Suprapubic skin (tissue), 4 donors: ENCODE measurements at regions not wholly inside any gene's neighbourhood (a gene's known extent, or its start where the extent isn't known, plus 50 kb on each side); places are given as distances from the start of the nearest gene placed in this dataset.
"Not testable (repeated sequence)": the region's sequence is repeated elsewhere in the genome, so short reads cannot be mapped to it uniquely, and the experiment has no call there.

Experiments used
- DNase-seq, 2 donors: peaks; one replicate each; pipeline ENCODE4 v3.0.0-alpha.2; 2019; ENCODE audit warnings: low spot score in 2 of 2
- H3K27ac ChIP-seq: fragments of 200-600 bp; sonication (generic); one replicate; pipeline ENCODE4 v1.5.1; 2019
- H3K27me3 ChIP-seq: fragments of 200-600 bp; sonication (generic); one replicate; pipeline ENCODE4 v1.5.1; 2019
- H3K36me3 ChIP-seq: fragments of 200-600 bp; sonication (generic); one replicate; pipeline ENCODE4 v1.5.1; 2019
- H3K4me1 ChIP-seq: fragments of 200-600 bp; sonication (generic); one replicate; pipeline ENCODE4 v1.5.1; 2019
- H3K4me3 ChIP-seq: fragments of 200-600 bp; sonication (generic); one replicate; pipeline ENCODE4 v1.5.1; 2019; ENCODE audit warnings: mild to moderate bottlenecking
- H3K9me3 ChIP-seq: fragments of 200-600 bp; sonication (generic); one replicate; pipeline ENCODE4 v1.5.1; 2019
- EP300 ChIP-seq: sonication (generic); formaldehyde crosslinking; IDR thresholded peaks from one replicate; pipeline ENCODE4 v1.6.1; 2017; ENCODE audit warnings: antibody characterized with exemption
- POLR2A ChIP-seq, 2 donors: fragments of 450-650 bp; IDR thresholded peaks; one replicate each; pipeline ENCODE4 v1.6.1; 2017; ENCODE audit warnings: antibody characterized with exemption in 2 of 2, mild to moderate bottlenecking in 2 of 2, moderate library complexity in 2 of 2
- POLR2AphosphoS5 ChIP-seq, 3 donors: sonication (generic); formaldehyde crosslinking; IDR thresholded peaks; one replicate each; pipeline ENCODE4 v1.6.1; 2017; ENCODE audit warnings: antibody characterized with exemption in 3 of 3
- WGBS: methylation state at CpG from one replicate; pipeline ENCODE4 v1.1.5; 2018; 5-methylcytosine and 5-hydroxymethylcytosine counted together
- TF ChIP-seq, protein P1 (sequence below), 2 donors: fragments of 200-600 bp in 1 of 2; fragments of 450-650 bp in 1 of 2; sonication (generic) in 1 of 2; IDR thresholded peaks; one replicate each; pipeline ENCODE4 v1.5.1; 2016 to 2019; ENCODE audit warnings: antibody characterized with exemption in 2 of 2, mild to moderate bottlenecking in 1 of 2, moderate library complexity in 1 of 2

DNA sequence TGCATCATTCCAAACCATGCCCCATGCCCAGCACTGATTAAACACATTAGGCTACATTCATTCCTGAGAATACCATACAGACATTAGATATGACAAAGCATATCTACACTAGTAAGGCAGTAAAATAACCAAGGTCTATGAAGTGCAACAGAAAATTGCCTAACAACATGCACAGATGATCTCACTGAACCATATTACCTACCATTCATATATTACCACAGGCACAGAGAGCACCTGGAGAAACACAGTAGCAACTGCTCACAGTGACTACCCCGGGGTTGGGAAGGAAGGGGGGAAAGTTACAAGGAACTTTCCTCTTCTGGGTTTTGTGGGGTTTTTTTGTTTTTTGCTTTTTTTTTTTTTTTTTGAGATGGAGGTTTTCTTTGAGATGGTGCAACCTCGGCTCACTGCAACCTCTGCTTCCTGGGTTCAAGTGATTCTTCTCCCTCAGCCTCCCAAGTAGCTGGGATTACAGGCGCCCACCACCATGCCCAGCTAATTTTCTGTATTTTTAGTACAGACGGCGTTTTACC, 669.6 kb downstream of the UQCRFS1 start:
- no peak overlapping the region for H3K4me3 ChIP-seq
- no peaks in the 10 kb centered on the region for H3K4me1 ChIP-seq
- no peaks in the 10 kb centered on the region for H3K36me3 ChIP-seq
- H3K27ac ChIP-seq: no peak overlapping the region
- 74% methylated on average over 5 of the region's 5 CpGs for WGBS
- H3K9me3 ChIP-seq: no peaks in the 10 kb centered on the region
- no peak for DNase-seq
- no peaks in the 10 kb centered on the region for H3K27me3 ChIP-seq
- no peak for TF ChIP-seq EP300
- TF ChIP-seq POLR2AphosphoS5 (IDR thresholded peaks at IDR 0.05): no peak
- no peak for TF ChIP-seq POLR2A (IDR thresholded peaks at IDR 0.05)
- TF ChIP-seq, protein P1, sequence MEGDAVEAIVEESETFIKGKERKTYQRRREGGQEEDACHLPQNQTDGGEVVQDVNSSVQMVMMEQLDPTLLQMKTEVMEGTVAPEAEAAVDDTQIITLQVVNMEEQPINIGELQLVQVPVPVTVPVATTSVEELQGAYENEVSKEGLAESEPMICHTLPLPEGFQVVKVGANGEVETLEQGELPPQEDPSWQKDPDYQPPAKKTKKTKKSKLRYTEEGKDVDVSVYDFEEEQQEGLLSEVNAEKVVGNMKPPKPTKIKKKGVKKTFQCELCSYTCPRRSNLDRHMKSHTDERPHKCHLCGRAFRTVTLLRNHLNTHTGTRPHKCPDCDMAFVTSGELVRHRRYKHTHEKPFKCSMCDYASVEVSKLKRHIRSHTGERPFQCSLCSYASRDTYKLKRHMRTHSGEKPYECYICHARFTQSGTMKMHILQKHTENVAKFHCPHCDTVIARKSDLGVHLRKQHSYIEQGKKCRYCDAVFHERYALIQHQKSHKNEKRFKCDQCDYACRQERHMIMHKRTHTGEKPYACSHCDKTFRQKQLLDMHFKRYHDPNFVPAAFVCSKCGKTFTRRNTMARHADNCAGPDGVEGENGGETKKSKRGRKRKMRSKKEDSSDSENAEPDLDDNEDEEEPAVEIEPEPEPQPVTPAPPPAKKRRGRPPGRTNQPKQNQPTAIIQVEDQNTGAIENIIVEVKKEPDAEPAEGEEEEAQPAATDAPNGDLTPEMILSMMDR (IDR thresholded peaks at IDR 0.05): no peak

DNA sequence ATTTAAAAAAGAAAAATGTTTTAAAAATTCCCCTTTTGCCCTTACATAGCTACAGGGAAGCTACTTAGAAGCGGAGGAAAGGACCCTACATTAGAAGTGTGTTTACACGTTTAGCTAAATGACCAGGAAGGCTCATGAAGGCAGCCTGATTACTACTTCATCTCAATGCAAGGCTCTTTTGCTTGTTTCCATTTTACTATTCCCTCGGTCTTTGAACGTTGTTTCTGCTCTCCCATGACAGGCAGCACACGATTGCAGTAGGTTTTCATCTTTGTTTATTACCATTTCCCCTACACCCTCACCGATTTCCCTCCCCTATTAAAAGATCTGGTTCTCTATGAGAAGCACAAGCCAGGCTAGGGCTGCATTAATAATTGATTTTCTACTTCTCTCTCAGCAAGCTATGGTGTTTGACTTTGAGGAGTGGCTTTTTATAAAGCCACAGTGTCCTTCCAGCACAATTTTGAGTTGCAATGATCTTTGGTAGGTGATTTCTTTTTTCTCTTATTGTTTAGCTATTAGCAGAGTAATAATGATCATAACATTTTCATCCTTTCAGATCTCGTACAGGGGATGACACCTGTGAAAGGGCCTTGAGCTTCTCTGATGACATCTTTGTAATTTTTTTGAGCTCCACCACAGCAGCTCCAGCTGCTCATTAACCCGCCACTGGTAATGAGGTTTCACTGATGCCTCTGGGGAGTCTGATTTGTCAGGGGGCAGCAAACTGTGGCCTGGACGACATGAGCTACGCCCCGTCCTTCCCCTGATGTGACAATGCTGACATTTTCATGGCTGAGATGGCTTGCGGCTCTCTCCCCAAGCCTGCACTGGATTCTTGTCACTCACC, 670.3 kb downstream of the UQCRFS1 start:
- H3K4me3 ChIP-seq: no peak overlapping the region
- H3K27me3 ChIP-seq: no peaks in the 10 kb centered on the region
- no peaks in the 10 kb centered on the region for H3K9me3 ChIP-seq
- no peak overlapping the region for H3K27ac ChIP-seq
- TF ChIP-seq EP300 (no peak), POLR2A (IDR thresholded peaks at IDR 0.05) (no peak), POLR2AphosphoS5 (IDR thresholded peaks at IDR 0.05) (no peak)
- TF ChIP-seq, protein P1 (IDR thresholded peaks at IDR 0.05): no peak
- no peaks in the 10 kb centered on the region for H3K36me3 ChIP-seq
- no peaks in the 10 kb centered on the region for H3K4me1 ChIP-seq
- no peak for DNase-seq
- 73% methylated on average over 12 of the region's 12 CpGs for WGBS

DNA sequence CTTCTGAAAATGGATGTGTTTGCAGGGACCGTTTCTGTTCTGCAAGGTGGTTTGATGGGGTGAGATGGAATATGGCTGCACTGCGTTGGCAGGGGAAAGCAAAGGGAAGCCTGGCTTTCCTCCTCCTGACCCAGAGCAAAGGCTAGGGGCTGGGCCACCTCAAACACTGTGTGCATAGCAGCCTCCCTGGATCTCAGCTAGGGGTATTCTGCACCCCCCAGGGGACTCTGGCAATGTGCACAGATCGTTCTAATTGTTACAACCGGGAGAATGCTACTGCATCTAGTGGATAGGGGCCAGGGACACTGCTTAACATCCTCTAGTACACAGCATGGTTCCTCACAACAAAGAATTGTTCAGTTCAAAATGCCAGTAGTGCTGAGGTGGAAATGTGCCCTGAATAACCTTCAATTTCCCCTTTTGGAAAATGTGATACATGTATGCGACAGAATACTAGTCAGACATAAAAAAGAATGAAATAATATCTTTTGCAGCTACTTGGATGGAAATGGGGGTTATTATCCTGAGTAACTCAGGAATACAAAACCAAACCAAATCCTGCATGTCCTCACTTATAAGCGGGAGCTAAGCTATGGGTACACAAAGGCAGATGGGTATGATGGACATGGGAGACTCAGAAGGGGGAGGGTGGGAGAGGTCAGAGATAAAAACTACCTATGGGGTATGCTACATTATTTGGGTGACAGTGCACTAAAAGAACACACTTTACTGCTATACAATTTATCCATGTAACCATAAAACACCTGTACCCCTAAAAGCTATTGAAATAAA, 671.2 kb downstream of the UQCRFS1 start:
- TF ChIP-seq, protein P1 (IDR thresholded peaks at IDR 0.05): no peak
- TF ChIP-seq POLR2AphosphoS5 (IDR thresholded peaks at IDR 0.05) (no peak), EP300 (no peak), POLR2A (IDR thresholded peaks at IDR 0.05) (no peak)
- Histone ChIP-seq H3K4me3 (no peak overlapping the region), H3K27me3 (no peaks in the 10 kb centered on the region), H3K9me3 (peaks cover 5% of the 10 kb centered on the region), H3K27ac (no peak overlapping the region), H3K4me1 (no peaks in the 10 kb centered on the region), H3K36me3 (no peaks in the 10 kb centered on the region)
- DNase-seq: no peak
- WGBS: 87% methylated on average over 6 of the region's 6 CpGs

DNA sequence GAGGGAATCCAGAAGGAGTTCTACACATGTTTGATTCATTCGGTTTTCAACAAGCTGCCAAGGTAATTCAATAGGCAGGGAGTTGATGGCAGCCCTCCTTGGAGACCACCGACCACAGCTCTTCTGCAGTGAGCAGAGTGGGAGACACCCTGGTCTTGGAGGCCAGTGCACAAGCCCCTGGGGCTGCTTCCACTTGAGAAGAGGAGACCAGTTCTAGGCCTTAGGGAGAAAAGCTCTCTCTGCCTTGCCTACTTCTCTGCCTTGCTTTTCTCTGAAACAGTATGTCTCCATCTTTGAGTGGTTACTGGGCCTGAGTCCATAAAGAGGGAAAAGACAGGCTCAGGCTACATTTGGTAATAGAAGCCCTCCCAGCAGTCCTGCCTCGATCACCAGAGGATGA, 671.9 kb downstream of the UQCRFS1 start:
- DNase-seq: no peak
- no peaks in the 10 kb centered on the region for H3K36me3 ChIP-seq
- H3K4me1 ChIP-seq: no peaks in the 10 kb centered on the region
- no peak overlapping the region for H3K27ac ChIP-seq
- H3K27me3 ChIP-seq: no peaks in the 10 kb centered on the region
- H3K4me3 ChIP-seq: no peak overlapping the region
- TF ChIP-seq, protein P1 (IDR thresholded peaks at IDR 0.05): no peak
- TF ChIP-seq POLR2AphosphoS5 (IDR thresholded peaks at IDR 0.05) (no peak), POLR2A (IDR thresholded peaks at IDR 0.05) (no peak), EP300 (no peak)
- H3K9me3 ChIP-seq: peaks cover 5% of the 10 kb centered on the region
- WGBS: 80% methylated on average over 3 of the region's 3 CpGs

DNA sequence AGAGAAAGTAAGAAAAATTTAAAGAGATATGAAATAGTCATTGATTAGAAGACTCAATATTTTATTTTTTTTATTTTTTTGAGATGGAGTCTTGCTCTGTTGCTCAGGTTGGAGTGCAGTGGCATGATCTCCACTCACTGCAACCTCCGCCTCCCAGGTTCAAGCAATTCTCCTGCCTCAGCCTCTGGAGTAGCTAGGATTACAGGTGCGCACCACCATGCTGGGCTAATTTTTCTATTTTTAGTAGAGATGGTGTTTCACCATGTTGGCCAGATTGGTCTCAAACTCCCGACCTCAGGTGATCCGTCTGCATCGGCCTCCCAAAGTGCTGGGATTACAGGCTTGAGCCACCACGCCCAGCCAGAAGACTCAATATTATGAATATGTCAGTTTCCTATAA, 672.6 kb downstream of the UQCRFS1 start:
- WGBS: 81% methylated on average over 6 of the region's 6 CpGs
- not testable (repeated sequence) for H3K4me3 ChIP-seq

More for the DNA sequence above, 672.6 kb downstream of the UQCRFS1 start:
- H3K27me3 ChIP-seq, H3K27ac ChIP-seq, DNase-seq, H3K36me3 ChIP-seq, H3K4me1 ChIP-seq: not testable (repeated sequence)
- H3K9me3 ChIP-seq: peaks cover 10% of the 10 kb centered on the region
